IMR-90 (cell line): ENCODE measurements at regions not wholly inside any gene's neighbourhood (a gene's known extent, or its start where the extent isn't known, plus 50 kb on each side); places are given as distances from the start of the nearest gene placed in this dataset.

Experiments used
- ATAC-seq: fragments of 200-7000 bp; cut with Tn5 transposase; 2 replicates; pipeline ENCODE4 v1.9.1; 2020; ENCODE audit warnings: low read depth, mild to moderate bottlenecking, moderate library complexity
- BruUV-seq: library from RNA; stranded (reverse); fragments of 400-500 nt; replicated peaks from 2 replicates; lab custom pipeline; 2021; lab: Mats Ljungman, UMichigan
- CTCF ChIA-PET: fragments of 300-600 bp; formaldehyde crosslinking; extraction: SDS; loops from one replicate; lab custom pipeline; 2021; ENCODE audit warnings: antibody characterized with exemption; lab: Yijun Ruan, JAX
- POLR2A ChIA-PET: fragments of 300-600 bp; sonication (Branson Sonifier 250); formaldehyde crosslinking; loops from one replicate; lab custom pipeline; 2022; ENCODE audit warnings: antibody characterized with exemption; ENCODE audit not compliant: unreplicated experiment; lab: Charles Lee
- DNase-seq: peaks from one replicate; pipeline ENCODE4 v3.0.0; 2013
- H2AFZ ChIP-seq: replicated peaks from 2 replicates; pipeline ENCODE3; 2013; ENCODE audit warnings: low read length, mild to moderate bottlenecking; ENCODE audit not compliant: poor library complexity
- H2AK5ac ChIP-seq: 2 replicates; pipeline ENCODE4 v1.6.1; 2013; ENCODE audit warnings: low read depth, low read length, inconsistent platforms
- H2AK9ac ChIP-seq: replicated peaks from 2 replicates; pipeline ENCODE3; 2013; ENCODE audit warnings: mild to moderate bottlenecking, low read depth, low read length, moderate library complexity; ENCODE audit not compliant: poor library complexity
- H2BK120ac ChIP-seq: 2 replicates; pipeline ENCODE4 v1.6.1; 2013; ENCODE audit warnings: low read depth, low read length, inconsistent platforms
- H2BK15ac ChIP-seq: 3 replicates; pipeline ENCODE4 v1.6.1; 2013; ENCODE audit warnings: low read depth, low read length, inconsistent platforms
- H2BK20ac ChIP-seq: 2 replicates; pipeline ENCODE4 v1.6.1; 2013; ENCODE audit warnings: low read depth, mild to moderate bottlenecking, inconsistent platforms, low read length, moderate library complexity
- H2BK5ac ChIP-seq: 2 replicates; pipeline ENCODE4 v1.6.1; 2013; ENCODE audit warnings: mild to moderate bottlenecking, low read depth, low read length, inconsistent platforms; ENCODE audit not compliant: poor library complexity, severe bottlenecking
- H3K14ac ChIP-seq: replicated peaks from 2 replicates; pipeline ENCODE4 v1.6.1; 2013; ENCODE audit warnings: low read depth, low read length, inconsistent platforms
- H3K18ac ChIP-seq: 2 replicates; pipeline ENCODE4 v1.6.1; 2013; ENCODE audit warnings: low read depth, low read length, control low read depth
- H3K23ac ChIP-seq: 2 replicates; pipeline ENCODE4 v1.6.1; 2013; ENCODE audit warnings: low read depth, low read length, inconsistent platforms
- H3K27ac ChIP-seq: 2 replicates; pipeline ENCODE4 v1.5.1; 2013; ENCODE audit warnings: mild to moderate bottlenecking, control low read depth, low read length; ENCODE audit not compliant: insufficient read depth
- H3K27me3 ChIP-seq: 2 replicates; pipeline ENCODE4 v1.6.1; 2013; ENCODE audit warnings: low read length; ENCODE audit not compliant: control insufficient read depth, insufficient read depth
- H3K36me3 ChIP-seq: 2 replicates; pipeline ENCODE4 v1.6.1; 2013; ENCODE audit warnings: low read length, mixed read lengths; ENCODE audit not compliant: control insufficient read depth, insufficient read depth
- H3K4ac ChIP-seq: 2 replicates; pipeline ENCODE4 v1.6.1; 2013; ENCODE audit warnings: low read depth, low read length, inconsistent platforms
- H3K4me1 ChIP-seq: 2 replicates; pipeline ENCODE4 v1.6.1; 2013; ENCODE audit warnings: low read length, mixed read lengths; ENCODE audit not compliant: control insufficient read depth, insufficient read depth
- H3K4me2 ChIP-seq: 2 replicates; pipeline ENCODE4 v1.6.1; 2013; ENCODE audit warnings: low read depth, mild to moderate bottlenecking, control low read depth, low read length, moderate library complexity
- H3K4me3 ChIP-seq: 2 replicates; pipeline ENCODE4 v1.5.1; 2013; ENCODE audit warnings: low read depth, mild to moderate bottlenecking, control low read depth, low read length, moderate library complexity; ENCODE audit not compliant: insufficient read depth
- H3K56ac ChIP-seq: 2 replicates; pipeline ENCODE4 v1.6.1; 2013; ENCODE audit warnings: low read length, inconsistent platforms; ENCODE audit not compliant: insufficient read depth; ENCODE audit errors: extremely low read depth
- H3K79me1 ChIP-seq, 2 experiments: 2 replicates each; pipeline ENCODE4 v1.6.1; 2013; ENCODE audit warnings: low read length in 2 of 2, inconsistent platforms in 1 of 2, low read depth in 1 of 2
- H3K9ac ChIP-seq: 2 replicates; pipeline ENCODE4 v1.6.1; 2013; ENCODE audit warnings: low read depth, low read length, control low read depth
- H3K9me1 ChIP-seq: 2 replicates; pipeline ENCODE4 v1.6.1; 2013; ENCODE audit warnings: low read length, inconsistent platforms; ENCODE audit not compliant: insufficient read depth
- H3K9me3 ChIP-seq: 2 replicates; pipeline ENCODE4 v1.6.1; 2013; ENCODE audit warnings: low read length; ENCODE audit not compliant: control insufficient read depth, insufficient read depth
- H4K20me1 ChIP-seq: 2 replicates; pipeline ENCODE4 v1.6.1; 2013; ENCODE audit warnings: low read length, inconsistent platforms; ENCODE audit not compliant: insufficient read depth
- H4K5ac ChIP-seq: 2 replicates; pipeline ENCODE4 v1.6.1; 2013; ENCODE audit warnings: mild to moderate bottlenecking, low read depth, low read length, control low read depth
- H4K8ac ChIP-seq, 2 experiments: 2 replicates each; pipeline ENCODE4 v1.6.1; 2013; ENCODE audit warnings: low read depth in 2 of 2, low read length in 2 of 2, control low read depth in 1 of 2, inconsistent platforms in 1 of 2
- H4K91ac ChIP-seq: 2 replicates; pipeline ENCODE4 v1.6.1; 2013; ENCODE audit warnings: low read depth, low read length, inconsistent platforms; ENCODE audit not compliant: insufficient read depth
- BHLHE40 ChIP-seq: fragments of 150-350 bp; IDR thresholded peaks from 2 replicates; pipeline ENCODE4 v1.6.1; 2016; ENCODE audit warnings: mild to moderate bottlenecking, low read depth, low read length
- CEBPB ChIP-seq: IDR thresholded peaks from 2 replicates; pipeline ENCODE4 v1.6.1; 2012; ENCODE audit warnings: low read depth, low read length, improper control_type of control experiment
- CHD1 ChIP-seq: IDR thresholded peaks from 2 replicates; pipeline ENCODE4 v1.6.1; 2012; ENCODE audit warnings: low read depth, low read length, improper control_type of control experiment
- ELK1 ChIP-seq: fragments of 150-350 bp; IDR thresholded peaks from 2 replicates; pipeline ENCODE4 v1.6.1; 2016; ENCODE audit warnings: low read depth, mild to moderate bottlenecking, low read length, moderate library complexity, borderline replicate concordance
- FOS ChIP-seq: fragments of 150-350 bp; IDR thresholded peaks from 2 replicates; pipeline ENCODE4 v1.6.1; 2016; ENCODE audit warnings: low read depth, low read length
- MAFK ChIP-seq: IDR thresholded peaks from 2 replicates; pipeline ENCODE4 v1.6.1; 2012; ENCODE audit warnings: low read depth, low read length, improper control_type of control experiment
- MAZ ChIP-seq: IDR thresholded peaks from 2 replicates; pipeline ENCODE4 v1.6.1; 2012; ENCODE audit warnings: low read depth, mild to moderate bottlenecking, low read length, improper control_type of control experiment, moderate library complexity, borderline replicate concordance
- MXI1 ChIP-seq: IDR thresholded peaks from 2 replicates; pipeline ENCODE4 v1.6.1; 2012; ENCODE audit warnings: low read depth, mild to moderate bottlenecking, low read length, moderate library complexity, borderline replicate concordance
- NFE2L2 ChIP-seq: fragments of 150-350 bp; IDR thresholded peaks from 2 replicates; pipeline ENCODE4 v1.6.1; 2016; ENCODE audit warnings: low read depth, mild to moderate bottlenecking, low read length
- POLR2A ChIP-seq: IDR thresholded peaks from 2 replicates; pipeline ENCODE4 v1.6.1; 2012; ENCODE audit warnings: mild to moderate bottlenecking, low read depth, low read length
- RAD21 ChIP-seq: IDR thresholded peaks from 2 replicates; pipeline ENCODE4 v1.6.1; 2012; ENCODE audit warnings: low read length, improper control_type of control experiment
- RCOR1 ChIP-seq: IDR thresholded peaks from 2 replicates; pipeline ENCODE4 v1.6.1; 2012; ENCODE audit warnings: mild to moderate bottlenecking, low read length, improper control_type of control experiment; ENCODE audit not compliant: insufficient replicate concordance
- RFX5 ChIP-seq: IDR thresholded peaks from 2 replicates; pipeline ENCODE4 v1.8.0; 2012; ENCODE audit warnings: low read depth, mild to moderate bottlenecking, low read length, moderate library complexity
- SMC3 ChIP-seq: fragments of 150-350 bp; IDR thresholded peaks from 2 replicates; pipeline ENCODE4 v1.6.1; 2016; ENCODE audit warnings: low read depth, mild to moderate bottlenecking, antibody characterized with exemption, low read length, moderate library complexity
- USF2 ChIP-seq: fragments of 150-350 bp; IDR thresholded peaks from 2 replicates; pipeline ENCODE4 v1.6.1; 2017; ENCODE audit warnings: mild to moderate bottlenecking, antibody characterized with exemption, low read length, low read depth
- WGBS, 2 experiments: methylation state at CpG; one replicate each; pipeline versions ENCODE4 v1.1.5 to v1.1.7; 2013; ENCODE audit warnings: missing lambda C conversion rate in 2 of 2; ENCODE audit not compliant: insufficient read length in 1 of 2; ENCODE audit errors: extremely low coverage in 2 of 2; 5-methylcytosine and 5-hydroxymethylcytosine counted together
- dilution Hi-C: fragments of 300-500 bp; cut with HindIII; formaldehyde crosslinking; loops from one replicate; pipeline ENCODE4 v1.14.3; 2018; ENCODE audit warnings: low sequenced_read_pairs; ENCODE audit not compliant: unreplicated experiment
- in situ Hi-C: fragments of 300-500 bp; cut with MboI; formaldehyde crosslinking; loops from 3 replicates; pipeline ENCODE4 v1.14.3; 2019; ENCODE audit warnings: low sequenced_read_pairs, inconsistent platforms, mixed read lengths
- intact Hi-C: fragments of 100-400 bp; cut with micrococcal nuclease; formaldehyde crosslinking; loops from 2 replicates; pipeline ENCODE4 v1.10.0; 2022
- TF ChIP-seq, protein P1 (sequence below): conservative IDR thresholded peaks from 2 replicates; pipeline ENCODE4 v1.5.1; 2012; ENCODE audit warnings: mild to moderate bottlenecking, low read depth, low read length, improper control_type of control experiment

GRCh38 chr6:48671505-48671904, 560.5 kb upstream of the PTCHD4 start:
- Histone ChIP-seq H4K20me1 (no peaks in the 10 kb centered on the region), H3K4ac (no peak overlapping the region), H3K79me1 (no peaks in the 10 kb centered on the region), H4K5ac (no peak overlapping the region), H2BK5ac (no peak overlapping the region), H3K36me3 (no peaks in the 10 kb centered on the region), H3K9ac (no peak overlapping the region), H3K18ac (no peak overlapping the region), H2BK15ac (no peak overlapping the region), H2BK120ac (no peak overlapping the region), H3K23ac (no peak overlapping the region), H2AFZ (no peak overlapping the region), H2AK9ac (no peak overlapping the region), H3K4me3 (no peak overlapping the region), H4K91ac (no peak overlapping the region), H3K9me3 (no peaks in the 10 kb centered on the region), H3K56ac (no peak overlapping the region), H2BK20ac (no peak overlapping the region), H3K4me1 (no peaks in the 10 kb centered on the region), H3K14ac (no peak overlapping the region), H3K4me2 (no peak overlapping the region), H2AK5ac (no peak overlapping the region), H3K27ac (no peak overlapping the region), H3K9me1 (no peaks in the 10 kb centered on the region), H4K8ac (no peak overlapping the region), H3K27me3 (no peaks in the 10 kb centered on the region; the same call in 1 of the 2 replicates)
- dilution Hi-C loops: no loop called here
- BruUV-seq: no TSS peak
- peak; percentile 0 for DNase-seq
- WGBS, 2 experiments: no CpG with 5 or more reads among the region's 1 CpG
- intact Hi-C loops: no loop called here
- ChIA-PET CTCF (interaction anchor here (1.1 kb wide), 1 partner anchor 14 kb away, joined by 3 read pairs; no protein-coding TSS in a partner anchor), POLR2A (no interaction called here)
- ATAC-seq: no peak
- TF ChIP-seq ELK1 (no peak), BHLHE40 (no peak), NFE2L2 (no peak), USF2 (no peak), RAD21 (no peak), CEBPB (no peak), SMC3 (no peak), MAZ (no peak), MXI1 (no peak), POLR2A (no peak), CHD1 (no peak), RFX5 (no peak), MAFK (no peak), RCOR1 (no peak), FOS (no peak)
- TF ChIP-seq, protein P1, sequence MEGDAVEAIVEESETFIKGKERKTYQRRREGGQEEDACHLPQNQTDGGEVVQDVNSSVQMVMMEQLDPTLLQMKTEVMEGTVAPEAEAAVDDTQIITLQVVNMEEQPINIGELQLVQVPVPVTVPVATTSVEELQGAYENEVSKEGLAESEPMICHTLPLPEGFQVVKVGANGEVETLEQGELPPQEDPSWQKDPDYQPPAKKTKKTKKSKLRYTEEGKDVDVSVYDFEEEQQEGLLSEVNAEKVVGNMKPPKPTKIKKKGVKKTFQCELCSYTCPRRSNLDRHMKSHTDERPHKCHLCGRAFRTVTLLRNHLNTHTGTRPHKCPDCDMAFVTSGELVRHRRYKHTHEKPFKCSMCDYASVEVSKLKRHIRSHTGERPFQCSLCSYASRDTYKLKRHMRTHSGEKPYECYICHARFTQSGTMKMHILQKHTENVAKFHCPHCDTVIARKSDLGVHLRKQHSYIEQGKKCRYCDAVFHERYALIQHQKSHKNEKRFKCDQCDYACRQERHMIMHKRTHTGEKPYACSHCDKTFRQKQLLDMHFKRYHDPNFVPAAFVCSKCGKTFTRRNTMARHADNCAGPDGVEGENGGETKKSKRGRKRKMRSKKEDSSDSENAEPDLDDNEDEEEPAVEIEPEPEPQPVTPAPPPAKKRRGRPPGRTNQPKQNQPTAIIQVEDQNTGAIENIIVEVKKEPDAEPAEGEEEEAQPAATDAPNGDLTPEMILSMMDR: no peak
- in situ Hi-C loops: no loop called here
